HEK293T (cell line): ENCODE measurements at regions not wholly inside any gene's neighbourhood (a gene's known extent, or its start where the extent isn't known, plus 50 kb on each side); places are given as distances from the start of the nearest gene placed in this dataset.
A peak's percentile ranks its signal among the peaks of the same experiment; 100 is the strongest.

ENCODE experiments used
- CTCF ChIA-PET: fragments of 350-600 bp; formaldehyde crosslinking; extraction: SDS; loops from one replicate; lab custom pipeline; 2021; ENCODE audit warnings: antibody characterized with exemption, inconsistent platforms; lab: Yijun Ruan, JAX
- POLR2A ChIA-PET: fragments of 350-600 bp; formaldehyde crosslinking; extraction: SDS; loops from one replicate; lab custom pipeline; 2020; ENCODE audit warnings: antibody characterized with exemption, inconsistent platforms; lab: Yijun Ruan, JAX
- DNase-seq: peaks from one replicate; pipeline ENCODE4 v3.0.0; 2012; ENCODE audit warnings: mixed read lengths; ENCODE audit errors: extremely low spot score
- ARNT ChIP-seq: fragments of 450-650 bp; IDR thresholded peaks from 2 replicates; pipeline ENCODE4 v1.6.1; 2017; ENCODE audit warnings: mild to moderate bottlenecking
- BHLHE40 ChIP-seq: fragments of 450-650 bp; IDR thresholded peaks from 2 replicates; pipeline ENCODE4 v1.6.1; 2016; ENCODE audit warnings: mild to moderate bottlenecking, moderate library complexity, borderline replicate concordance
- CTBP1 ChIP-seq: fragments of 450-650 bp; IDR thresholded peaks from 2 replicates; pipeline ENCODE4 v1.6.1; 2016; ENCODE audit warnings: borderline replicate concordance
- ELF4 ChIP-seq: fragments of 450-650 bp; IDR thresholded peaks from 2 replicates; pipeline ENCODE4 v1.6.1; 2017; ENCODE audit warnings: antibody characterized with exemption
- FOXA1 ChIP-seq: fragments of 450-650 bp; IDR thresholded peaks from 2 replicates; pipeline ENCODE4 v1.6.1; 2016; ENCODE audit warnings: mild to moderate bottlenecking
- FOXK2 ChIP-seq: fragments of 450-650 bp; IDR thresholded peaks from 2 replicates; pipeline ENCODE4 v1.6.1; 2016; ENCODE audit warnings: mild to moderate bottlenecking
- FOXM1 ChIP-seq: fragments of 450-650 bp; IDR thresholded peaks from 2 replicates; pipeline ENCODE4 v1.6.1; 2017; ENCODE audit warnings: mild to moderate bottlenecking, borderline replicate concordance
- HDGF ChIP-seq: fragments of 450-650 bp; IDR thresholded peaks from 2 replicates; pipeline ENCODE4 v1.6.1; 2017; ENCODE audit warnings: antibody characterized with exemption, borderline replicate concordance
- L3MBTL2 ChIP-seq: fragments of 450-650 bp; conservative IDR thresholded peaks from 2 replicates; pipeline ENCODE4 v1.6.1; 2016; ENCODE audit warnings: mild to moderate bottlenecking
- LEF1 ChIP-seq: fragments of 450-650 bp; IDR thresholded peaks from 2 replicates; pipeline ENCODE4 v1.6.1; 2017; ENCODE audit warnings: mild to moderate bottlenecking, borderline replicate concordance
- NFRKB ChIP-seq: fragments of 450-650 bp; IDR thresholded peaks from 2 replicates; pipeline ENCODE4 v1.6.1; 2016; ENCODE audit warnings: mild to moderate bottlenecking, moderate library complexity
- SP1 ChIP-seq: fragments of 450-650 bp; IDR thresholded peaks from 2 replicates; pipeline ENCODE4 v1.6.1; 2017
- SUZ12 ChIP-seq: fragments of 450-650 bp; IDR thresholded peaks from 2 replicates; pipeline ENCODE4 v1.6.1; 2016; ENCODE audit warnings: mild to moderate bottlenecking
- TARDBP ChIP-seq: fragments of 450-650 bp; IDR thresholded peaks from 2 replicates; pipeline ENCODE4 v1.6.1; 2016
- ZNF384 ChIP-seq: fragments of 450-650 bp; IDR thresholded peaks from 2 replicates; pipeline ENCODE4 v1.6.1; 2016
- TF ChIP-seq, protein P1 (sequence below): fragments of 450-650 bp; IDR thresholded peaks from 2 replicates; pipeline ENCODE4 v1.6.1; 2016

- ChIA-PET CTCF (interaction anchor here (1.8 to 2.1 kb wide), 2 partner anchors 11 to 99 kb away, joined by 5 to 7 read pairs; no protein-coding TSS in a partner anchor), POLR2A (no interaction called here)
- TF ChIP-seq ZNF384: no peak
- TF ChIP-seq BHLHE40: no peak
- no peak for TF ChIP-seq L3MBTL2
- TF ChIP-seq, protein P1, sequence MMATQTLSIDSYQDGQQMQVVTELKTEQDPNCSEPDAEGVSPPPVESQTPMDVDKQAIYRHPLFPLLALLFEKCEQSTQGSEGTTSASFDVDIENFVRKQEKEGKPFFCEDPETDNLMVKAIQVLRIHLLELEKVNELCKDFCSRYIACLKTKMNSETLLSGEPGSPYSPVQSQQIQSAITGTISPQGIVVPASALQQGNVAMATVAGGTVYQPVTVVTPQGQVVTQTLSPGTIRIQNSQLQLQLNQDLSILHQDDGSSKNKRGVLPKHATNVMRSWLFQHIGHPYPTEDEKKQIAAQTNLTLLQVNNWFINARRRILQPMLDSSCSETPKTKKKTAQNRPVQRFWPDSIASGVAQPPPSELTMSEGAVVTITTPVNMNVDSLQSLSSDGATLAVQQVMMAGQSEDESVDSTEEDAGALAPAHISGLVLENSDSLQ: no peak
- no peak for TF ChIP-seq HDGF
- TF ChIP-seq ELF4: no peak
- TF ChIP-seq SP1: no peak
- TF ChIP-seq ARNT: no peak
- TF ChIP-seq TARDBP: no peak
- no peak for TF ChIP-seq LEF1
- no peak for TF ChIP-seq FOXA1
- no peak for TF ChIP-seq CTBP1
- TF ChIP-seq FOXM1: no peak
- TF ChIP-seq FOXK2: no peak
- no peak for TF ChIP-seq NFRKB
- TF ChIP-seq SUZ12: no peak
- DNase-seq: no peak
These were observed 100.7 kb upstream of the ACTRT2 start for GRCh38 chr1:2920421-2921015.

DNA sequence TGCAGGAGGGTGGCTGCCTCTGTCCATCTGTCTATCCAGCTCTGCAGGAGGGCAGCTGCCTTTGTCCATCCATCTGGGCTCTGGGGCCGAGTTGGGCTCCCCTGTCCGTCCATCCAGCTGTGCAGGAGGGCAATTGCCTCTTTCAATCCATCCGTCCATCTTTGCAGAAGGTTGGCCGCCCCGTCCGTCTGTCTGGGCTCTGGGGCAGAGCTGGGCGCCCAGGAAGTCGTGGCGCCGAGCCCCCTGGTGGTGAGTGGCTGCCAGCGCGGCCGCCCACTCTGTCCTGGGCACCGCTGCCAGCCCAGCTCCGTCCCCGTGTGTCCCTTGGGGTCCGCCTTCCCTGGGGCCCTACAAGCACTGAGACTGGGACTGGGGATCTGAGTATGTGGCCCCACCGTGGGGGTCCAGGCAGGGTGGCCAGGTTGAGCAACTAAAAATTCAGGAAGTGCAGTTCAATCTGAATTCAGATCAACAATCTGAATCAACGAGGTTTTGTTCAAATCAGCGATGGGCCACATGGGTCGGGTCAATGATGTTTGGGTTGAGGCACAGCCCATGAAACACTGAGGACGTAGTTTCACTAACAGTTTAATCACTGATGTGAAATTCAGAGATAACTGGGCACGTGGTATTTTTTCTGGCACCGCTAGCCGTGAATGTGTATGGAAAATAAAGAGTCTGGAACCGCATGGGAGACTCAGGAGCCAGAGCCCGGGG, 99.1 kb upstream of the ACTRT2 start:
- ChIA-PET CTCF (interaction anchor here (1.8 to 2.1 kb wide), 2 partner anchors 13 to 101 kb away, joined by 5 to 7 read pairs; no protein-coding TSS in a partner anchor), POLR2A (no interaction called here)
- DNase-seq: peak; percentile 65
- no peak for TF ChIP-seq SP1
- TF ChIP-seq ARNT: no peak
- no peak for TF ChIP-seq FOXK2
- TF ChIP-seq ELF4: no peak
- TF ChIP-seq NFRKB: no peak
- TF ChIP-seq ZNF384: no peak
- no peak for TF ChIP-seq HDGF
- TF ChIP-seq, protein P1: no peak
- TF ChIP-seq TARDBP: no peak
- TF ChIP-seq SUZ12: no peak
- no peak for TF ChIP-seq CTBP1
- TF ChIP-seq FOXA1: no peak
- TF ChIP-seq FOXM1: no peak
- TF ChIP-seq L3MBTL2: no peak
- TF ChIP-seq BHLHE40: no peak
- TF ChIP-seq LEF1: no peak

- ChIA-PET CTCF (no interaction called here), POLR2A (no interaction called here)
- TF ChIP-seq LEF1: no peak
- no peak for TF ChIP-seq FOXK2
- no peak for TF ChIP-seq FOXA1
- TF ChIP-seq NFRKB: no peak
- no peak for DNase-seq
These were observed 97.9 kb upstream of the ACTRT2 start for GRCh38 chr1:2923351-2923750.

DNA sequence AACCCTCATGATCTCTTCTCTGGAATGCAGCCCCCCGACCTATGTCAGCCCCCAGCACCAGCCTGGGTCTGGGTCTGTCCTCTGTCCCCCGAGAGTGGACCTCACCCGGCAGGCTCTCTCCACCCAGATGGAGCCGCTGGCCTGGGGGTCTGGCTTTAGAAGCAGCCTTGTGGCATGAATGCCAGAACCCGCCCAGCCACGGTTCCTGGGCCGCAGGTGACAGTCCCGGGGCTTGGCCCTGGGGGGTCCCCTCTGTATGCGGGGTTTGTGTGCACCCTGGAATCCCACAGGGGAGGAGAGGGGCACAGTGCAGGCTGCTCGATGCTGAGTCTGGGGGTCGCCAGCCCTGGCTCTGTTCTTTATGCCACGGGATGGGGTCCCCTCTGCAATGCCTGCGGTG, 96.0 kb upstream of the ACTRT2 start:
- no peak for DNase-seq
- TF ChIP-seq HDGF: no peak
- no peak for TF ChIP-seq ZNF384
- no peak for TF ChIP-seq FOXM1
- TF ChIP-seq TARDBP: no peak
- TF ChIP-seq FOXA1: no peak
- TF ChIP-seq ELF4: no peak
- TF ChIP-seq NFRKB: no peak
- no peak for TF ChIP-seq BHLHE40
- ChIA-PET CTCF (no interaction called here), POLR2A (no interaction called here)

GRCh38 chr1:2925918-2926317, 95.3 kb upstream of the ACTRT2 start:
- no peak for DNase-seq
- POLR2A ChIA-PET: no interaction called here
- CTCF ChIA-PET: no interaction called here
- no peak for TF ChIP-seq FOXA1
- TF ChIP-seq SP1: no peak
- no peak for TF ChIP-seq ZNF384
- TF ChIP-seq NFRKB: no peak
- no peak for TF ChIP-seq HDGF
- TF ChIP-seq FOXK2: no peak
- no peak for TF ChIP-seq ARNT
- TF ChIP-seq BHLHE40: no peak
- TF ChIP-seq LEF1: no peak

GRCh38 chr1:2926447-2927055, 94.7 kb upstream of the ACTRT2 start:
- CTCF ChIA-PET: no interaction called here
- TF ChIP-seq, protein P1: no peak
- TF ChIP-seq FOXM1 (no peak), BHLHE40 (no peak), CTBP1 (no peak), TARDBP (no peak), ZNF384 (no peak)
- DNase-seq: no peak
- POLR2A ChIA-PET: no interaction called here
